ENCODE measurements at regions not wholly inside any gene's neighbourhood (a gene's known extent, or its start where the extent isn't known, plus 50 kb on each side); places are given as distances from the start of the nearest gene placed in this dataset.

DNA sequence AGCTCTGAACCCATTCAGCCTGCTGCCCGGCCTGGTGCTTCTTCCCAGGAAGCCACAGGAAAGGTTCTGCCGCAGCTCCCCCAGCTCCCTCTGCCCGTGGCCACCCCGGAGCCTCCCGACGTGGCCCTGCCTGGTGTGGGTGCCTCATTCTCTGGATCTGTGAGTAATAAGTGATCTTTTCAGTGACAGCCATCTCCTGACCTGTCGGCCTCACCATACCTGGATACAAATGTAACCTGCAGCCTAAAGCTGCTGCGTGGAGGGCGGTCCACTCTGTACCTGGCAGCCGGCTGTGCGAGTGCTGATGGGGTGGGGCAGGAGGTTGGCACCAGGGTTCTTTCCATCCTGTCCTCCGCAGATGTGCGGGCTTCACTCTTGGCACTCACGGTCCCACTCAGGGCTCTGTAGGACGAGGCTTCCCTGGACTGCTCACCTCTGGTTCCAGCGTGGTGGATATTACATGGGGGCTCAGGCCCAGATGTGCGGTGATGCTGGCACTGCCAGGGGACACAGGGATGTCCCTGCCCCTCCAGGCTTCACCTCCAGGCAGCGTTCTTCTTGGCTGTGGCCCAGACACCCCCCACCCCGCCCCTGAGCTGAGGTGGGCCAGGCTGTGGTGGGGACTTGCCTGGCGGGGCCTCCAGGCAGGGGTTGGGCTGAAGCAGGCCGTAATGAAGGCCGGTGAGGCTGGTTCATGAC lies 748.5 kb downstream of the BRD1 start:
- Mint-ChIP-seq H3K4me1 (no peaks in the 10 kb centered on the region), H3K4me3 (no peak overlapping the region), H3K27me3 (ENCODE audit: insufficient read depth, low read depth, poor library complexity) (peaks cover 8% of the 10 kb centered on the region), H3K36me3 (ENCODE audit: low read depth) (no peaks in the 10 kb centered on the region), H3K9me3 (no peaks in the 10 kb centered on the region), H3K27ac (no peak overlapping the region)
- no peak for TF ChIP-seq REST (IDR thresholded peaks at IDR 0.05; ENCODE audit: unreplicated experiment)
- no peak for TF ChIP-seq NANOG (IDR thresholded peaks at IDR 0.05; ENCODE audit: borderline replicate concordance)
- TF ChIP-seq CREB1 (CRISPR knock-in tag; IDR thresholded peaks at IDR 0.05; ENCODE audit: low read depth), result no peak
- no peak for TF ChIP-seq EZH2 (IDR thresholded peaks at IDR 0.05; ENCODE audit: low read depth, unreplicated experiment)
- no peak for TF ChIP-seq STAT1 (IDR thresholded peaks at IDR 0.05; ENCODE audit: unreplicated experiment)
- TF ChIP-seq, protein P1, sequence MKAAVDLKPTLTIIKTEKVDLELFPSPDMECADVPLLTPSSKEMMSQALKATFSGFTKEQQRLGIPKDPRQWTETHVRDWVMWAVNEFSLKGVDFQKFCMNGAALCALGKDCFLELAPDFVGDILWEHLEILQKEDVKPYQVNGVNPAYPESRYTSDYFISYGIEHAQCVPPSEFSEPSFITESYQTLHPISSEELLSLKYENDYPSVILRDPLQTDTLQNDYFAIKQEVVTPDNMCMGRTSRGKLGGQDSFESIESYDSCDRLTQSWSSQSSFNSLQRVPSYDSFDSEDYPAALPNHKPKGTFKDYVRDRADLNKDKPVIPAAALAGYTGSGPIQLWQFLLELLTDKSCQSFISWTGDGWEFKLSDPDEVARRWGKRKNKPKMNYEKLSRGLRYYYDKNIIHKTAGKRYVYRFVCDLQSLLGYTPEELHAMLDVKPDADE (IDR thresholded peaks at IDR 0.05), result no peak
- no peak for TF ChIP-seq CTCF (conservative IDR thresholded peaks at IDR 0.05; ENCODE audit: low read depth in 2 of 2)
- no peak for TF ChIP-seq EZH2phosphoT487 (IDR thresholded peaks at IDR 0.05; ENCODE audit: unreplicated experiment)
- TF ChIP-seq ZNF331 (CRISPR knock-in tag; IDR thresholded peaks at IDR 0.05; ENCODE audit: low read depth), result no peak
- no peak for TF ChIP-seq POLR2AphosphoS5 (IDR thresholded peaks at IDR 0.05; ENCODE audit: low read depth)
- TF ChIP-seq ZNF114 (CRISPR knock-in tag; IDR thresholded peaks at IDR 0.05), result no peak
- TF ChIP-seq JUNB (IDR thresholded peaks at IDR 0.05; ENCODE audit: unreplicated experiment), result no peak
- no peak for TF ChIP-seq ZNF462 (CRISPR knock-in tag; IDR thresholded peaks at IDR 0.05)
- Histone ChIP-seq H3K79me2 (replicated peaks; ENCODE audit: insufficient read depth) (no peaks in the 10 kb centered on the region), H2AFZ (no peak overlapping the region), H3K36me3 (ENCODE audit: insufficient read depth) (peaks cover 6% of the 10 kb centered on the region; the same call in 1 of the 2 replicates), H3K27me3 (ENCODE audit: insufficient read depth) (no peaks in the 10 kb centered on the region), H3K4me2 (no peak overlapping the region), H3K4me3 (no peak overlapping the region), H3K27ac (ENCODE audit: low read depth) (no peak overlapping the region), H4K20me1 (replicated peaks; ENCODE audit: insufficient read depth) (no peaks in the 10 kb centered on the region), H3K9me2 (ENCODE audit: insufficient read depth) (no peaks in the 10 kb centered on the region), H3K4me1 (ENCODE audit: insufficient read depth) (no peaks in the 10 kb centered on the region), H3F3A (replicated peaks; ENCODE audit: low read depth) (no peaks in the 10 kb centered on the region)
- DNase-seq (ENCODE audit: low spot score) (no peak), ATAC-seq (no peak)

Measured in GM23338 (cell line).